ENCODE measurements at regions not wholly inside any gene's neighbourhood (a gene's known extent, or its start where the extent isn't known, plus 50 kb on each side); places are given as distances from the start of the nearest gene placed in this dataset.

GRCh38 chr14:38129192-38129591, 78.5 kb upstream of the SSTR1 start:
- TF ChIP-seq CTCF (IDR thresholded peaks at IDR 0.05) (no peak), POLR2A (IDR thresholded peaks at IDR 0.05) (no peak)
